Liver (tissue), 2 donors: ENCODE measurements at regions not wholly inside any gene's neighbourhood (a gene's known extent, or its start where the extent isn't known, plus 50 kb on each side); places are given as distances from the start of the nearest gene placed in this dataset.

Source experiments
- CTCF ChIP-seq: fragments of 150-350 bp; IDR thresholded peaks from 2 replicates; pipeline ENCODE4 v1.5.1; 2017; ENCODE audit warnings: improper control_type of control experiment, low read depth, low read length; ENCODE audit not compliant: missing input control
- TF ChIP-seq, protein P1 (sequence below): IDR thresholded peaks from 2 replicates; pipeline ENCODE4 v1.6.1; 2016; ENCODE audit warnings: antibody characterized with exemption
- donor health status: healthy.

GRCh38 chr4:58219179-58219578, 1109.0 kb upstream of the IGFBP7 start:
- no peak for TF ChIP-seq CTCF
- TF ChIP-seq, protein P1, sequence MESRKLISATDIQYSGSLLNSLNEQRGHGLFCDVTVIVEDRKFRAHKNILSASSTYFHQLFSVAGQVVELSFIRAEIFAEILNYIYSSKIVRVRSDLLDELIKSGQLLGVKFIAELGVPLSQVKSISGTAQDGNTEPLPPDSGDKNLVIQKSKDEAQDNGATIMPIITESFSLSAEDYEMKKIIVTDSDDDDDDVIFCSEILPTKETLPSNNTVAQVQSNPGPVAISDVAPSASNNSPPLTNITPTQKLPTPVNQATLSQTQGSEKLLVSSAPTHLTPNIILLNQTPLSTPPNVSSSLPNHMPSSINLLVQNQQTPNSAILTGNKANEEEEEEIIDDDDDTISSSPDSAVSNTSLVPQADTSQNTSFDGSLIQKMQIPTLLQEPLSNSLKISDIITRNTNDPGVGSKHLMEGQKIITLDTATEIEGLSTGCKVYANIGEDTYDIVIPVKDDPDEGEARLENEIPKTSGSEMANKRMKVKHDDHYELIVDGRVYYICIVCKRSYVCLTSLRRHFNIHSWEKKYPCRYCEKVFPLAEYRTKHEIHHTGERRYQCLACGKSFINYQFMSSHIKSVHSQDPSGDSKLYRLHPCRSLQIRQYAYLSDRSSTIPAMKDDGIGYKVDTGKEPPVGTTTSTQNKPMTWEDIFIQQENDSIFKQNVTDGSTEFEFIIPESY, result no peak
